Liver (tissue), 8 donors: ENCODE measurements at regions not wholly inside any gene's neighbourhood (a gene's known extent, or its start where the extent isn't known, plus 50 kb on each side); places are given as distances from the start of the nearest gene placed in this dataset. TPM values are rescaled to one million over a fixed set of nuclear protein-coding genes. Genes with fewer than 3 reads are reported as not detected.

Experiments
- DNase-seq: peaks from one replicate; pipeline ENCODE4 v3.0.0-alpha.2; 2017; ENCODE audit warnings: low spot score
- H3K27ac ChIP-seq, 2 donors: one replicate each; pipeline ENCODE4 v1.7.0; 2013; ENCODE audit warnings: inconsistent platforms in 2 of 2, low read length in 2 of 2, control low read depth in 1 of 2, low read depth in 1 of 2, mild to moderate bottlenecking in 1 of 2
- H3K27me3 ChIP-seq, 4 donors: one replicate each; pipeline versions ENCODE4 v1.6.1 to v1.7.0; 2013; ENCODE audit warnings: low read length in 3 of 4, inconsistent platforms in 1 of 4, mild to moderate bottlenecking in 1 of 4, moderate library complexity in 1 of 4; ENCODE audit not compliant: control insufficient read depth in 4 of 4, insufficient read depth in 4 of 4
- H3K36me3 ChIP-seq, 4 donors: one replicate each; pipeline versions ENCODE4 v1.6.1 to v1.7.0; 2013; ENCODE audit warnings: low read length in 3 of 4, mild to moderate bottlenecking in 3 of 4, low read depth in 1 of 4, moderate library complexity in 1 of 4; ENCODE audit not compliant: control insufficient read depth in 4 of 4, insufficient read depth in 3 of 4
- H3K4me1 ChIP-seq, 4 donors: one replicate each; pipeline versions ENCODE4 v1.6.1 to v1.7.0; 2013; ENCODE audit warnings: low read length in 3 of 4, mild to moderate bottlenecking in 3 of 4, moderate library complexity in 1 of 4; ENCODE audit not compliant: control insufficient read depth in 4 of 4, insufficient read depth in 4 of 4
- H3K4me3 ChIP-seq, 3 donors: one replicate each; pipeline versions ENCODE4 v1.6.1 to v1.7.0; 2013; ENCODE audit warnings: low read length in 3 of 3, control low read depth in 1 of 3, low read depth in 1 of 3, mild to moderate bottlenecking in 1 of 3
- H3K9ac ChIP-seq, 2 donors: one replicate each; pipeline ENCODE4 v1.7.0; 2013; ENCODE audit warnings: low read length in 2 of 2, mild to moderate bottlenecking in 2 of 2, moderate library complexity in 2 of 2, control low read depth in 1 of 2, low read depth in 1 of 2
- H3K9me3 ChIP-seq, 4 donors: one replicate each; pipeline versions ENCODE4 v1.6.1 to v1.7.0; 2013; ENCODE audit warnings: low read length in 3 of 4; ENCODE audit not compliant: control insufficient read depth in 4 of 4
- ATF3 ChIP-seq: IDR thresholded peaks from 2 replicates; pipeline ENCODE4 v1.6.1; 2016; ENCODE audit warnings: antibody characterized with exemption
- EGR1 ChIP-seq, 2 donors: IDR thresholded peaks; 2 replicates each; pipeline ENCODE4 v1.6.1; 2016 to 2018; ENCODE audit warnings: antibody characterized with exemption in 2 of 2, low read depth in 2 of 2
- FOXA1 ChIP-seq: IDR thresholded peaks from 2 replicates; pipeline ENCODE4 v1.6.1; 2016; ENCODE audit warnings: antibody characterized with exemption
- GABPA ChIP-seq, 2 donors: IDR thresholded peaks in 1 of 2; conservative IDR thresholded peaks in 1 of 2; 2 replicates each; pipeline ENCODE4 v1.6.1; 2016; ENCODE audit warnings: antibody characterized with exemption in 2 of 2, mild to moderate bottlenecking in 1 of 2, moderate library complexity in 1 of 2
- HNF4A ChIP-seq, 2 donors: conservative IDR thresholded peaks; 2 replicates each; pipeline ENCODE4 v1.6.1; 2016; ENCODE audit warnings: antibody characterized with exemption in 2 of 2, mild to moderate bottlenecking in 2 of 2
- HNF4G ChIP-seq: IDR thresholded peaks from 2 replicates; pipeline ENCODE4 v1.6.1; 2016; ENCODE audit warnings: antibody characterized with exemption
- JUND ChIP-seq, 2 donors: IDR thresholded peaks; 2 replicates each; pipeline ENCODE4 v1.6.1; 2016; ENCODE audit warnings: antibody characterized with exemption in 2 of 2
- MAX ChIP-seq: IDR thresholded peaks from 2 replicates; pipeline ENCODE4 v1.6.1; 2016; ENCODE audit warnings: antibody characterized with exemption
- NR2F2 ChIP-seq: IDR thresholded peaks from 2 replicates; pipeline ENCODE4 v1.6.1; 2016; ENCODE audit warnings: antibody characterized with exemption
- RAD21 ChIP-seq, 2 donors: IDR thresholded peaks; 2 replicates each; pipeline ENCODE4 v1.6.1; 2016; ENCODE audit warnings: antibody characterized with exemption in 2 of 2, mild to moderate bottlenecking in 2 of 2
- REST ChIP-seq: IDR thresholded peaks from 2 replicates; pipeline ENCODE4 v1.6.1; 2016; ENCODE audit warnings: antibody characterized with exemption, mild to moderate bottlenecking
- RXRA ChIP-seq, 2 donors: IDR thresholded peaks; 2 replicates each; pipeline ENCODE4 v1.6.1; 2017 to 2018; ENCODE audit warnings: antibody characterized with exemption in 2 of 2, mild to moderate bottlenecking in 1 of 2
- SP1 ChIP-seq: IDR thresholded peaks from 2 replicates; pipeline ENCODE4 v1.6.1; 2018; ENCODE audit warnings: antibody characterized with exemption, mild to moderate bottlenecking
- TAF1 ChIP-seq: conservative IDR thresholded peaks from 2 replicates; pipeline ENCODE4 v1.6.1; 2016; ENCODE audit warnings: antibody characterized with exemption, mild to moderate bottlenecking
- YY1 ChIP-seq: IDR thresholded peaks from 2 replicates; pipeline ENCODE4 v1.6.1; 2016; ENCODE audit warnings: antibody characterized with exemption, mild to moderate bottlenecking
- ZBTB33 ChIP-seq: IDR thresholded peaks from 2 replicates; pipeline ENCODE4 v1.6.1; 2016; ENCODE audit warnings: antibody characterized with exemption
- WGBS: extraction: QIAGEN DNeasy Blood & Tissue Kit; methylation state at CpG from one replicate; pipeline ENCODE4 v1.1.7; 2013; 5-methylcytosine and 5-hydroxymethylcytosine counted together
- small RNA-seq: library from RNA; depleted of rRNA; stranded (forward); fragments of <200 nt; gene quantifications from one replicate; pipeline ENCODE3, GENCODE V24; 2014
- donor health status: healthy.
- donor health status: healthy.
- donor health status: healthy.
- donor health status: healthy.

GRCh38 chr12:74985986-74986319 lies 223.7 kb downstream of the KCNC2 start:
- no peak for DNase-seq
- no peaks in the 10 kb centered on the region for H3K27me3 ChIP-seq
- H3K27ac ChIP-seq: peak overlapping the region in 1 of 2 donors; percentile 37
- H3K4me1 ChIP-seq: peaks cover 2 to 37% (median 26%) of the 10 kb centered on the region in 4 donors
- H3K36me3 ChIP-seq: no peaks in the 10 kb centered on the region
- H3K9ac ChIP-seq: no peak overlapping the region
- no peaks in the 10 kb centered on the region for H3K9me3 ChIP-seq
- no peak overlapping the region for H3K4me3 ChIP-seq
- TF ChIP-seq RXRA (IDR thresholded peaks at IDR 0.05): no peak
- no peak for TF ChIP-seq ATF3
- no peak for TF ChIP-seq NR2F2
- TF ChIP-seq ZBTB33: no peak
- TF ChIP-seq RAD21 (IDR thresholded peaks at IDR 0.05): peak in 1 of 2 donors; percentile 2
- no peak for TF ChIP-seq EGR1 (IDR thresholded peaks at IDR 0.05; ENCODE audit: low read depth in 2 of 2)
- TF ChIP-seq MAX: no peak
- no peak for TF ChIP-seq REST
- no peak for TF ChIP-seq HNF4G
- no peak for TF ChIP-seq YY1
- TF ChIP-seq FOXA1: peak; percentile 2
- no peak for TF ChIP-seq TAF1
- 82% methylated on average over 5 of the region's 5 CpGs for WGBS

- Histone ChIP-seq H3K9me3 (no peaks in the 10 kb centered on the region), H3K27me3 (no peaks in the 10 kb centered on the region), H3K27ac (no peak overlapping the region), H3K4me3 (no peak overlapping the region), H3K36me3 (no peaks in the 10 kb centered on the region), H3K4me1 (peaks cover 2 to 31% (median 24%) of the 10 kb centered on the region in 4 donors), H3K9ac (no peak overlapping the region)
- TF ChIP-seq YY1: no peak
- no peak for TF ChIP-seq HNF4G
- no peak for TF ChIP-seq FOXA1
- no peak for TF ChIP-seq JUND (IDR thresholded peaks at IDR 0.05)
- no peak for TF ChIP-seq EGR1 (IDR thresholded peaks at IDR 0.05; ENCODE audit: low read depth in 2 of 2)
- TF ChIP-seq NR2F2: no peak
- no peak for TF ChIP-seq GABPA (IDR thresholded peaks at IDR 0.05 in 1 of 2, conservative IDR thresholded peaks at IDR 0.05 in 1 of 2)
- TF ChIP-seq HNF4A (conservative IDR thresholded peaks at IDR 0.05): no peak
- no peak for TF ChIP-seq SP1
- no peak for TF ChIP-seq ATF3
- DNase-seq: no peak
Observed at GRCh38 chr12:74988156-74988555, 221.5 kb downstream of the KCNC2 start.

Small RNA genes lying in the stretch of these regions (small RNA-seq; reads per million reads assigned to genes)
- not detected for gene AC123904.2
